ENCODE measurements at regions not wholly inside any gene's neighbourhood (a gene's known extent, or its start where the extent isn't known, plus 50 kb on each side); places are given as distances from the start of the nearest gene placed in this dataset.
A peak's percentile ranks its signal among the peaks of the same experiment; 100 is the strongest.
"Not testable (repeated sequence)": the region's sequence is repeated elsewhere in the genome, so short reads cannot be mapped to it uniquely, and the experiment has no call there.

DNA sequence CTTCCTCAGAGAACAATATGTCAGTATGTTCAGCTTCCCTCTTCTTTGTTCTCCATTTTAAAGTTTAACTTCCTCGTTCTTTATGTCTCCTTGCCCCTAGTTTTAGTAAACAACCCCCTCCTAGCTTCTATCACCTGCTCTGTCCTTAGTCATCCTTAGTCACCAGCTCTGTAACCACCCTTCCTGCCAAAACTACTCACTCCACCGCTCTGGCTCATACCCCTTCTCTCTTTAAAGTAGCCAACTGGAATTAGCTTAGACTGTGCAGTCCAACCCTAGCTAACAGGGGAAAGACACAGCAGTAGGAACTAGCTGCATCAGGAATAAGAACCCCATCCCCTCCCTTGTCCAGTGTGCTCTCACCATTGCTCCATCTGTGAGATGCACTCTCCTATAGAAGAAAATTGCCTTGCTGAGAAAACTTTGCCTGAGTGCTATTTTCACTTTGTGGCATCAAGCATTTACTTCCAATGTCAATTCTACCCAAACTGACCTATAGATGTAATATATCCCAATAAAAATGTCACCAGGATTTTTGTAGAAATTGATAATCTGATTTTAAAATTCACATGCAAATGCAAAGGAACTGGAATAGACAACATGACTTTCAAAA lies 603.2 kb downstream of the C12orf50 start:
- no peak for DNase-seq

DNA sequence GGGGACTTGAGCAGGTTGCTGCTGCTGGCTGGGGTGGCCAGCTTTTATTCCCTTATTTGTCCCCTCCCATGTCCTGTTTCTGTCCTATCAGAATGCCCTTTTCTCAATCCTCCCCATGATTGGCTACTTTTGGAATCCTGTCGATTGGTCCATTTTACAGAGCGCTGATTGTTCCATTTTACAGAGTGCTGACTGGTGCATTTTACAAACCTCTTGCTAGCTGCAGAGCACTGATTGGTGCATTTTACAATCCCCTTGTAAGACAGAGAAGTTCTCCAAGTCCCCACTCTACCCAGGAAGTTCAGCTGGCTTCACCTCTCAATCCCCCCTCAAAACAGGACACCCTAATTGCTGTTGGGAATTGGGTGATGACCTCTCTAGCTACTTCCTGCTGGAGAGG lies 608.0 kb downstream of the C12orf50 start:
- not testable (repeated sequence) for DNase-seq

DNA sequence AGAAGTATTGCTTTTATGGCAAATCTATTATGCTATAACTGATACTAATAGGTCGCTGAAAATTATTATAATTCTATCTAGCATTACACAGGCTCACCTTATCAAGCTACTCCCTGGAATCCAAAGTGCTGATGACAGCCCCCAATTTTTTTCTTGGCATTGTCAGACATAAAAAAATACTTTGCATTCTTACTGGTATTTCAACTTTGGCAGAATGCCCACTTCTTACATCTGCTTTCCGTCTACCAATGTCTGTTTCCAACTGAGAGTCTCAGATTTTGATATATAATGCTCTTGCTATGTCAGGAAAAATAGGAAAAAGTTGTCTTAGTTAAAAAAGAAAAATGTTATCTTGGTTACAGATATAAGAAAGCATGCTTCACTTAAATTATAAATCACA lies 615.4 kb downstream of the C12orf50 start:
- peak; percentile 39 to 68 (median 67) for DNase-seq

DNA sequence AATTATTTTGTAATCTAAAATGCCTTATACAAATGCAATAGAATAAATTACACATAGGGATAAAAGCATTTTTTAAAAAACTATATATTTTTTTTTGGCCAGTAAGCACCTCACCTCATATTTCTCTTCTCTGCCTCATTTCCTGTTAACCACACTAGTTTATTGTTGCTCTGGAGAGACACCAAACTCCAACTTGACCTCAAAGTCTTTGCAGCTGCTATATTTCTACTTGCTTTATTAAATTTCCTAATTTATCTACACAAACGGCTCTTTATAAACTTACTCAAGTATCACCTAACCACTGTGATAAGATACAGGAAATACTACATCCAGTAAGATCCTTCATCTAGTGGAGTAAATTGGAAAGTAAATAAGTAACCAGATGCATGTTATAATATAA lies 622.3 kb downstream of the C12orf50 start:
- no peak for DNase-seq

DNA sequence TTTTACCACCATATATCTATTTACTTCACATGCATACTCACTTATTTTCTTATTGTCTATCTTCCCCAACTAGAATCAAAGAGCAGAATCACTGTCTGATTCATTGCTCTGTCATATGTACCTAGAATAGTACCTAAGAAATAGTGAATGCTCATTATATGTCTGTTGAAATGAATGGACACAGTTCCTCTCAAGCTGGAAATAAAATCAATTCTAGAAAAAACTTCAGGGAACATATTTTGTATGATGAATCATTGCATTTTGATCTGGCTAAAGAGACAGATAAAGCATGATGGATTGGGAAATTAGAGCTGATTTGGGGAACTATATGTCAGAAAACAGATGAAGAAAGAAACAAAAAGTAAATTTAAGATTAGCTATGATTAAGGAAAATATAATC lies 623.3 kb downstream of the C12orf50 start:
- no peak for DNase-seq

DNA sequence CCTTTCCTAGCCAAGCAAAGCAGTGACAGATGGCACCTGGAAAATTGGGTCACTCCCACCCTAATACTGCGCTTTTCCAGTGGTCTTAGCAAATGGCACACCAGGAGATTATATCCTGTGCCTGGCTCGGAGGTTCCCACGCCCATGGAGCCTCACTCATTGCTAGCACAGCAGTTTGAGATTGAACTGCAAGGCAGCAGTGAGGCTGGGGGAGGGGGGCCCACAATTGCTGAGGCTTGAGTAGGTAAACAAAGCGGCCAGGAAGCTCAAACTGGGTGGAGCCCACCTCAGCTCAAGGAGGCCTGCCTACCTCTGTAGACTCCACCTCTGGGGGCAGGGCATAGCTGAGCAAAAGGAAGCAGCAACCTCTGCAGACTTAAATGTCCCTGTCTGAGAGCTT lies 635.0 kb downstream of the C12orf50 start:
- not testable (repeated sequence) for DNase-seq

DNA sequence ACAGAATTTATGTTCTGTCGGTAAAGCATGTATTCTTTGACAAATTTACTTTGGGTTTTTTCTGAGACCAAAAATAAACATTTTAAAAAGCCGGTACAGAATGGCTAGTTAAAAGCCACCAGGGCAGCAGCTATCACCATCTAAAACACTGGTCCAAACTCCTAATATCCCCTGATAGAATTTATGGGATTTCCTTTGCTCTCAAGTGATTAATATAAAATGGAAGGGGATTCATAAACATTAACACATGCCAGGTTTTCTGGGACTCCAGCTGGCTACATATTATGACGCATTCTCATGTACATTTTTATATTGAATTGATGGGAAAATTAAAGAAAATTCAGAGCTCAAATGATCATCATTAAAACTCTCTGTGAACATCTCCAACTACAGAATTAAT lies 640.8 kb downstream of the C12orf50 start:
- no peak for DNase-seq

DNA sequence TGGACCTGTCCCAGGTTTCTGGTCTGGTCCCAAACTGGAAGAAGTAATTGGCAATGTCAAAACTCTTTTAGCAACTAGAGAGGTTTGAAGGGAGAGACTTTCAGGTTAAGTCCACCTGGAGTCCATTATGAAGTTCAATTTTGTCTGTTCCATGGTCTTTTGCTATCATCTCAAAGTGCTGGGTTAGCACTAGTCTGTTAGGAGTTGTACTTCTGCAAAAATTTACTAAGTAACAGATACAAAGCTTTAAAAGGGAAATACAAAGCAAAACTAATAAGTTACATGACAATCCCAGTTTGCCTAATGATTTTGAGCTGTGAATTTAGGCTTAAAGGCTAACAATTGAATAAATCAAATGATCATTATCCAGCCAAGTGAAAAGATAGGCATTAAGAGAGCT lies 643.9 kb downstream of the C12orf50 start:
- no peak for DNase-seq

DNA sequence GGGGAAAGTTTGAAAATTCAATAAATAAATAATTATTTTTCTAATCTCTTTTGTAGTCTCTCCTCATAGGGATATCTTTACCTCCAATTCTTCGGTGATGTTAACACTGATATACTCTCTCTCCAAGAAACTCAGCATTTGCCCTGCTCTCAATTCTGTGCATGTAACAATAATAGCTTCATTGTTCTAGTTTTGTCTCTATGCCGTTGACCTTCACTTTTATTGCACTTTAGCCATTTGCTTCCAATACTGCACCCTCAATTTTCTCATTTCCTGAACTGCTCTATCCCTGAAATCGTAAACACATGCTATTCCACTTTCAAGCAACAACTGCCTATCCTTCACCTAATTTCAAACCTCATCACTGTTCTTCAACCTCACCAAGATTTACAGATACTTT lies 645.0 kb downstream of the C12orf50 start:
- no peak for DNase-seq

DNA sequence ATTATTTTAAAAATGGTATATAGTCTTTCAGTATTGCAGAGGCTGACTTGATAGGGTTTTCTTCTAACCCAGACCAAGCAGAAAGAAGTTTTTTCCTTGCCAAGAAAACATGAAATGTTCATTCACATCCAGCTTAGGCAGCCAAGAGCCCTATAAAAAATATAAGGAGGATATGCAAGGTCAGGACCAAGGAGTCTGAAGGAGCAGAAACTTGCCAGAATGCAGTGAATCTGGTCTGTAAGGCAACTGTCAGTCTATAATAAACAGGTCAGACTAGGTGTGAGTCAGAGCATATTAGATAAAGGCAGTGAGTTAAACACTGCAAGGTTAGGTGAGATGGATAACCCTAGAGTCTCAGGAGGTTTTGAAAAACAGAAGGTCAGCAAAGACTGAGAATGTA lies 645.5 kb downstream of the C12orf50 start:
- peak in 1 of 3 donors; percentile 26 for DNase-seq

DNA sequence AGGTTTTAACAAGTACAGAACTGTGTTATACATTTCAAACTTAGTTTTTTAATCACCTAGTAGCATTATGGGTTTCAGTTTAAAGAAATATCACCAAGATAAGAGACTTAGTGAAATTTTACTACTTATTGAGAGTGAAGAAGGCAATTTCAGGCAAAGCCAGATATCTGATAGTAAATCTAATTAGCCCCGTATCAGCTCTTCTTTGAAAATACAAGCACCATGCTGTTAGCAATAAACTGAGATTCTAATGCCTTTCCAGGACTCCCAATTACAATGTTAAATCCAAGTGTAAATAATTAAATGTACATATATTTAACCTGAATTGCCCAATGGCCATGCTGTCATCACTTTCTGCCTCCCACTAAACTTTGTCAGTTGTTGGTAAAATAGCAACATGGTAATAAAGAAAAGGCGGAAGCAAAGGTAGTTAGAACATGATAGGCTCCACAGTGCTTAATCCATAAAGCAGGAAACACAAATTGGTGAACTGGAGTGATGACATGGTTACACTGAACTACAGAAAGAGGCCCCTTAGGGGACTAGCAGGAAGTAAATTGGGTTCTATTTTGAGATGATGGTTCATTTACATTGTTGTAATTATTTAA lies 646.1 kb downstream of the C12orf50 start:
- no peak for DNase-seq

DNA sequence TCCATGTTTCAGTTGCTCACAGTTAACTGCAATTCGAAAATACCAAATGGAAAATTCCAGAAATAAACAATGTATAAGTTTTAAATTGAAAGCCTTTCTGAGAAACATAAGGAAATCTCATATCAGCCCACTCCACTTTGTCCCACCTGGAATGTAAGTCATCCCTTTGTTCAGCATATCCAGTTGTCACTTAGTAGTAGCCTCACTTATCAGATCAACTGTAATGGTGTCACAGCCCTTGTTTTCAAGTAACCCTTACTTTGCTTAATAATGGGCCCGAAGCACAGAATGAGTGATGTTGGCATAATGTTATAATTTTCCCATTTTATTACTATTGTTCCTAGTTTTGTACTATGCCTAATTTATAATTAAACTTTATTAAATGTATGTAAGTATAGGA lies 646.8 kb downstream of the C12orf50 start:
- DNase-seq: no peak

DNA sequence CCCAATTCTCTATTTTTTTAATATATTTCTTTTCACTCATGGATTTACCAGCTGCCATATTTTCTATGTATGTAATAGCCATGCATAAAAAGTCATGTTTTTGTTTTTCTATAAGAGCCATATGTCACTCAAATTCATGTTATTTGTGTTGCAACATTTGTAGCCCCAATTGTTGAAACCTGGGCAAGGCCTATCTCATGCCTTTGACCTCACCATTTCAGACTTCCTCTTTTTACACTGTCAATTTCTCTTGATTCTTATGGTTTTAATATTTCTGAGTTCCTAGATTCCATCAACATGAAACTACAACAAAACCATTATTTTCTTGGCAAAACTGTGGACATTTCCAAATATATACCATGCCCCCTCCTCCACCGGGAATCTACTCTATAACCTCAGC lies 647.5 kb downstream of the C12orf50 start:
- DNase-seq: no peak

DNA sequence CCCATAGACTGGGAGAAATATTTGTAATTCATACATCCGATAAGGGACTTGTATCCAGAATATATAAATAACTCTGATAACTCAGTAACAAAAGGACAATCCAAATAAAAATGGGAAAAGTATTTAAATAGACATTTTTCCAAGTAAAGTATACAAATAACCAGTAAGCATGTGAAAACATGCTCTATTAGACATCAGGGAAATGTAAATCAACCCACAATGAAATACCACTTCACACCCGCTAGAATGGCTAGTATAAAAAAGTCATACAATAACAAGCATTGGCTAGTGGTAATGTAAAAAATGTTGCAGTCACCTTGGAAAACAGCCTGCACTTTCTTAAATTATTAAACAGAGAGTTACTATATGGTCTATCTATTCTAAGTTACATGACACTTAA lies 650.7 kb downstream of the C12orf50 start:
- DNase-seq: no peak

DNA sequence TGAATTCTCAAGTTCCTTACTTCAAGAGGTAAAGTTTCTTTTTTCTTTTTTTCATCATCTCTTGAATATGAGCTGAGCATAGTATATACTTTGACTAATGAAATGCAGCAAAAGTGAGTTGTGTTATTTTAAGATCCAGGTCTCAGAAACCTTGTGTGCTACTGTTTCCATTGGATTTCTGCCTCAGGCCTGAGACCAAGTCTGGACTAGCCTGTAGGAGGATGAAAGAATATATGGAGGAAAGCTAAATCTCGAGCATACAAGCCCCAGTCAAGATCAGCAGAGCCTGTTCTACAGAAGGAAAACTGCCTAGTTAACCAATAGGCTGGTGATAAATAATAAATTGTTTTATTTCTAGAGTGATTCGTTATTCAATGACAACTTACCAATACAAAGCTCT lies 652.5 kb downstream of the C12orf50 start:
- no peak for DNase-seq

DNA sequence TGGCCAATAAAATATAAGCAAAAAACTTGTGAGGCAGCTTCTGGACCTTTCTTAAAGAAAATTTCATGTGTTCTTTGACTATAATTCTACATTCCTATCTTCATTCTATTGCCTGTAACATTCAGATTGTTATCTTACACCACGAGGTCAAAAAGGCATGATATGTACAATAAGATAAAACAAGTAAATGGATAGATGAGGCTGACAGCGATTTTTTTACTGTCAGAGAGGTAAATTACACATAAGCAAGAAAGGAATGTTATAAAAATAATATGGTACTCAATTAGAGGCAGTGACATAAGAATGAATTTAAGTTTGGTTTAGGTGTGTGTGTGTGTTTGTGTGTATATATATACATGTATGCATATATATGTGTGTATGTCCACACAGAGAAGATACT lies 660.0 kb downstream of the C12orf50 start:
- DNase-seq: no peak

DNA sequence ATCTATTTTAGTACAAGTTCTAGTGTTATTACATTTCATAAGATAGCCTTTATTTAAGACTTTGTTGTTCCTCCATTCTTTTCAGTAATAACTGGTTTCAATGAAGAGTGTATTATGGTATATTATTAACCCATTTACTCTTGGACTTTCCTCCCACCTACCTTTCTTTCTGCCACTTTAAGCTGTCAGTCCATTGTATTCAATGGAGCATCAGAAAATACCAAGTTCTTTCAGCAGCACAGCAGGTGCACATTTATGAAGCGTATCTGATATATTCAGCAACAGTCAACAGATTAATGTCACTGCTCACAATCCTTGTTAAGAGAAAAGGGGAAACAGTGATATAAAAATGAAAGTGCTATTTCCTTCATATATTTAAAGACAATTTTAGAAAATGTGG lies 660.9 kb downstream of the C12orf50 start:
- no peak for DNase-seq

DNA sequence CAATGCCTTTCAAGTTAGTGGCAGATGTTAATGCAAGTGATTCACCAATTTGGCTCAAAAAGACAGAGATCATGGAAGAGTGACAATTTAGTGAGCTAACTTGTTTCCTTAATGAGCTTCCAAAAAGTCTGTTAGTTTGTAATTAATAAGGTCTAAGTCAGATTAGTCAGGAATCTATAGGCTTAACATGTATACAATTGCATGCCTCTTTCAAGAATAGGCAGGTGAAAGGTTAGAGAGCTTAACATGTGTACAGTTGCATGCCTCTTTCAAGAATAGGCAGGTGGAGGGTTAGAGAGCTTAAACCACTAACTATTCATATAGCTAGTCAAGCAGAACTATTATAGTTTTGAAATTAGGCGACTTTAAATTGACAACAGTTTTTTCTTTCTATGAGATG lies 663.8 kb downstream of the C12orf50 start:
- no peak for DNase-seq

DNA sequence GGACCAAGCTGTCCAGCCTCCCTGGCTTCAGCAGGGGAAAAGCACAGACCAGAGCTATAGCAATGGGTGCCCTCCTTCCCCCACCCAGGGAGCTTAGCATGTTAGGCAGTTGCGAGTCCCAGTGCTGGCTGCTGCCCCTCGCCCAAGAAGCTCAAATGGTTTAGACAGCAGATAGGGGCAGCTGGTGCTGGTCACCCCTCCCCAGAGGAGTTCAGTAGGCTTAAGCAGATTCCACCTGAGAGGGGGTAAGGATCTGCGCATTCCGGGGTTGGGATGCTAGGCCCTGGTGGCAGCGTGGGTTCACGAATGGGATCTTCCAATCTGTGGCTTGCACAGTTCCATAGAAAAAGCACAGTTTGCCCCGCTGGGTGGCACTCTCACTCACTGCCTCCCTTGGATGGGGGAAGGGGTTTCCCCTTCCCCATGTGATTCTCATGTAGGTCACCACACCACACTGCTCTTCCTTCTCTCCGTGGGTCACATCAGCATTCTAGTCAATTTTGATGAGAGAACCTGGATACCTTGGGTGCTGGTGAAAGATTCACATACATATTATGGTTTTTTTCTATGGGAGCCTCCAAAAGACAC lies 665.6 kb downstream of the C12orf50 start:
- no peak for DNase-seq

DNA sequence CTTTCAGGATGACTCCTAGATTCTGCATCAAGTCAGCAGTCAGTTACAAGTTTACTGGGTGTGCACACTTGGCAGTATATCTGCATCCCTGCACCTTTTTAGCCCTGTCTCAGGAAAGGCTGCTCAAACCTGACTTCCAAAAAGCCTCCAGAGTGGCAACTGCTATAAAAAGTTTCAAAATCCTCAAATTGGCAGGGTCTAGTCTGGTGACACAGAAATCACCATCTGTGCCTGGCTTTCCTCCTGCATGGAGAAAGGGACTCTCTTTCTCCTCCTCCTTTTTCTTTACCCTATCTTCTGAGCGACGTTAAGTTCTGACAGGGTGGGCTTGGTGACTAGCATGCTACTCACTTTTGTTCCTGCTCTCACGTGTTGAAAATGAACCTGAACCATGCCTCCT lies 679.5 kb downstream of the C12orf50 start:
- DNase-seq: no peak

DNA sequence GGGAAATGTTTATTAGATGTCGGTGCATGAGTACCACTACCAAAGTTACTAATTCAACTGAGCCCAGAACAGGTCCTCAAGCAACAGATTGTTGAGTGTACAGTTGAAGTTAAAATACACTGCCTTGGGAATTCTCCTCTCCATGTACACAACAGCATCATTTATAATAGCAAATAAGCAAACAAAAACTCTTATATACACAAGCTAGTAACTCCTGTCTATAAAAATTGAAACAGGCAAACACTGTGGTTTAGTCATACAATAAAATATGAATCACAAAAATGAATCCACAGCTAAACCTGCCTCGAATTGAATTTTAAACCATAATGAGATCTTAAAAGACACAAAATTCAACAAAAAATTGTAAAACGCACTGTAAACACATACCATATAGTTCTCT lies 681.1 kb downstream of the C12orf50 start:
- DNase-seq: no peak

DNA sequence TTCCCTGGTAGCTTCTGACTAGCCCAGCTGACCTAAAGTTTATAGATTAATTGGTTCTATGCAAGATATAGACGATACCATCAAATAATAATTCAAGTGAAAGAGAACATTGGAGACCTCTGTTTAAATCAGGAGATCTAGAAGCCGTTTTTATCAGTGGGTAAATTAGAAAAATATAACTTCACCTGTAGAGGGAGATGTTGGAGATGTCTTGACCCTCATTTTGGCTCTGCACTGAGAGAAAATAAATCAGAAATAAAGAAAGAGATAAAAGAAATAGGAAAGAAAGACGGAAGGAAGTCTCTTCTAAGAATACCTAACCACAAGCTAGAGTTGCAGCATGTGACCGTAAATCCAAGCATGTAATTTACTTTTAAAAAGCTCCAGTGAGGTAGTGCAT lies 684.5 kb downstream of the C12orf50 start:
- DNase-seq: no peak

DNA sequence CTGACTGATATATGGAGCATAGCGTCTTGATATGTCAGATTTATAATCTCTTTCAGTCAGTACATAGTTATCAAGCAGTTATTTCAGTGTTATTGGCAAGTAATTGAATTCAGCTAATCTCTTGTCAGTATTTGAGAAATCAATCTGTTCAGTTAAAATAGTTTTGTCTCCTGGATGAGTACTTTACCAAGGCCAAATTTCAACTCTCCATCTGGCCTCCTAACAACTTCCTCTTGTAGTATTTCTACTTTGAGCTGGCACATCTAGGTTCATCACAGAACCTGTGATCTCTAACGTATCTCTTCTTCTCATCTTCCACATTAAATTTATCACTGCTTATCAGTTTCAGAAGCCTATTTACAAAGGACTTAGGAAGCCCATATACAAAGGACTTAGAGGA lies 690.5 kb downstream of the C12orf50 start:
- DNase-seq: no peak

DNA sequence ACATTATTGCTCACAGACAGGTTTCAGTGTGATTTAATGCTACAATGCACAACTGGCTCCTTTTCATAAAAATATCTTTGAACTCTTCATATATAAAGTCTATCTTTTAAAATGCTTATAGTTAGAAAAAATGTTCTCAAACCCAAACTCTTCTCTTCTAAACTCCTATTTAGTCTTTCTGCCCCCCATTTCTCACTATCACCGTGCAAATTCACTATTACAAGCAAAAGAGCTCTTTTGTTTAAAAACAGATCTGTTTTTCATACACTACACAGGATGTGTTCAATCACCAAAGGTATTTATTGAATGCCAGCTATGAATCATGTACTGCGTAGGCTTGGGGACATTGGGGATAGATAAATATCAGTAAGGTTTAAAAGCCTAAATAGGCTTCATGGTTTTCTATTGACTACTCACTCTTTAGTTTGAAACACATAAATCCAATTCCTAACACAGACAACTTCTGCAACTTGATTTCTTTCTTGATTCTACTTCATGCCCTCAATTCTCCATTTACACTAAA lies 692.3 kb downstream of the C12orf50 start:
- DNase-seq: no peak
